Astrocyte of the spinal cord (primary cell): ENCODE measurements at regions not wholly inside any gene's neighbourhood (a gene's known extent, or its start where the extent isn't known, plus 50 kb on each side); places are given as distances from the start of the nearest gene placed in this dataset.

Source experiments
- DNase-seq: peaks from one replicate; pipeline ENCODE4 v3.0.0; 2011; ENCODE audit warnings: low read depth, low spot score
- H3K4me3 ChIP-seq: 2 replicates; pipeline ENCODE4 v1.5.1; 2011; ENCODE audit warnings: low read depth, mild to moderate bottlenecking, low read length, moderate library complexity
- CTCF ChIP-seq: IDR thresholded peaks from 2 replicates; pipeline ENCODE4 v1.5.1; 2012; ENCODE audit warnings: low read depth, mild to moderate bottlenecking, low read length, inconsistent platforms
- in situ Hi-C: cut with HindIII; loops from 2 replicates; pipeline ENCODE4 v1.10.0; 2017; ENCODE audit warnings: low sequenced_read_pairs

- DNase-seq, result no peak
- in situ Hi-C loops, result no loop called here
- H3K4me3 ChIP-seq, result no peak overlapping the region
- no peak for TF ChIP-seq CTCF
Measured at GRCh38 chr2:221655300-221655699, 83.2 kb upstream of the EPHA4 start.

- no peak for TF ChIP-seq CTCF
- DNase-seq, result no peak
- in situ Hi-C loops, result no loop called here
- H3K4me3 ChIP-seq, result no peak overlapping the region
Measured at GRCh38 chr2:221653182-221653581, 81.1 kb upstream of the EPHA4 start.

DNA sequence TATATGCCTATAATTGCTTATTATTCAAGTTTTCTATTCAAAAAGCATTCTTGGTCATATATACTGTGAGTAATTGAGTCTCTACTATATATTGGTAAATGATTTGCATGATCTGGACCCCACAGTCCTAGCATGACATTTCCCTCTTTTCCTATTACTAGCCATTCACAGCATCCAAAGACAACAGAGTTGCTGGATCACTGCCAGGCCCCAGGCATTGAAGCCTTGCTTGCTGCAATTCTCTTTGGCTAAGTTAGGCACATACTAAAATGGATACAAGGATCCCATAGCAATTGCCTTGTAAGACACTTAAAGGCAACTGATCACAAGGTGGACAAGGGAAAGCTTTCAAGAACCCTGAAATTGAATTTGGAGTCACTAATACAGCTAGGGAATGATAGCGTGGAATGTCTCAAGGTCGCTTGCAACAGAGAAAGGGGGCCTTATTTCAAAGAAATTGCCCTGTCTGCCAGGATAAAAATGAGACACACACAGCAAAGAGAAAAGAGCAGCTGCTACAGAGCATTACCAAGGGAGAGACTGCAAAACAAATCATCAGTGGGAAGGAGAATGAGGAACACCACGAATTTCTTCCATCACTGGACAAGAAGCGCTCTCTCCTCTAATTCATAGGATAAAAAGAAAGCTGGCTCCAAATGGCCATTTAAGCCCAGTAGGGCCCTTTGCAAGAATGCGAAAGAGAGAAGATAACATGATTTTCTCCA is 77.1 kb upstream of the EPHA4 start:
- DNase-seq, result peak; percentile 66
- in situ Hi-C loops, result no loop called here
- TF ChIP-seq CTCF, result no peak
- no peak overlapping the region for H3K4me3 ChIP-seq

DNA sequence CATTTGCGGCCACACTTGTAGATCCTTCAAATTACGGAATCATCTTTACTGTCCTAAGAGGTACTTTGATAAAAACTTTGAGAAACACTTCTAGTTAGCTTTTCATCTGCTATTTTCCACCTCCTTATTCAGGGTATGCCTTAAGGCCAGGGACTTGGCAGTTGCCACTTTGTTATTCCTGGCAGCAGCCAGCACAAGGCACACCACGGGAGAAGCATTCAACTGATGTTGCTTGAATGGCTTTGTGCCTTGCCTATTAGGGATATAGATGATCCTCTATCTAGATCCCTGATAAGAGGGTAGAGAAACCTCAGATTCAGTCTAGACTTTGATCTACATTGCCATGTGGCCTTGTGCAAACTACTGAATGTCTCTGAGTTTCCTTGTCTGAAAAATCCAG is 70.3 kb upstream of the EPHA4 start:
- no peak for DNase-seq
- in situ Hi-C loops, result no loop called here
- no peak for TF ChIP-seq CTCF
- no peak overlapping the region for H3K4me3 ChIP-seq

DNA sequence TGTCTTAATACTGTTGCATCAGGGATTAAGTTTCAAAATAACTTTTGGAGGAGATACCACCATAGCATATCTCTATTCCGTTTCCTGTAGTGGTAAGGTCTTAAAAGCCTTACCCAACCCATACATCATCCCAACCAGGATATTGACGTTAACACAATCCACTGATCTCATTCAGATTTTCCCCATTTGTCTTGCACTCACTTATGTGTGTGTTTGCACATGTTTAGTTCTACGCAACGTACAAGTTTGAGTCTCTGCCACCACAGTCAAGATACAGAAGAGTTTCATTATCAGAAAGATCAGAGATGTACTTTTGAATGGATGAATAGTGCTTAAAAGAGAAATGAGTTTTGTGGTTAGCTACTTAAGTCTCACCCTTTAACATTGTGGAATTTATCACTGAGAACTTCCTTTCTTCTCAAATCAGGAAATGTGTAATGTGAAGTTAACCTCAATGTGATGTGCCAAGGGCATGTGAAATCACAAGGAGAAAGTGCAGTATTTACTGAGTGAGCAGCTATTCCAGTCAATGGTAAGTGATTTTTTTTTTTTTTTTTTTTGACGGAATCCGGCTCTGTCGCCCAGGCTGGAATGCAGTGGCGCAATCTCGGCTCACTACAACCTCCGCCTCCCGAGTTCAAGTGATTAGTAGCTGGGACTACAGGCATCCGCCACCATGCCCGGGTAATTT is 69.2 kb upstream of the EPHA4 start:
- no peak overlapping the region for H3K4me3 ChIP-seq
- peak; percentile 88 for DNase-seq
- TF ChIP-seq CTCF, result no peak
- in situ Hi-C loops, result no loop called here

- no peak overlapping the region for H3K4me3 ChIP-seq
- TF ChIP-seq CTCF, result no peak
- no peak for DNase-seq
- in situ Hi-C loops, result no loop called here
Measured at GRCh38 chr2:221640686-221641085, 68.6 kb upstream of the EPHA4 start.
